Erythroblast (primary cell): ENCODE measurements at regions not wholly inside any gene's neighbourhood (a gene's known extent, or its start where the extent isn't known, plus 50 kb on each side); places are given as distances from the start of the nearest gene placed in this dataset.

Experiments used
- DNase-seq, 2 experiments: peaks; one replicate each; lab custom pipeline; 2025; lab: John Stamatoyannopoulos, UW
- GATA1 ChIP-seq: IDR thresholded peaks from 2 replicates; pipeline ENCODE4 v1.6.1; 2011; ENCODE audit warnings: low read depth, mild to moderate bottlenecking, control low read depth, low read length, moderate library complexity
- POLR2A ChIP-seq: IDR thresholded peaks from 2 replicates; pipeline ENCODE4 v1.6.1; 2011; ENCODE audit warnings: mild to moderate bottlenecking, low read length

DNA sequence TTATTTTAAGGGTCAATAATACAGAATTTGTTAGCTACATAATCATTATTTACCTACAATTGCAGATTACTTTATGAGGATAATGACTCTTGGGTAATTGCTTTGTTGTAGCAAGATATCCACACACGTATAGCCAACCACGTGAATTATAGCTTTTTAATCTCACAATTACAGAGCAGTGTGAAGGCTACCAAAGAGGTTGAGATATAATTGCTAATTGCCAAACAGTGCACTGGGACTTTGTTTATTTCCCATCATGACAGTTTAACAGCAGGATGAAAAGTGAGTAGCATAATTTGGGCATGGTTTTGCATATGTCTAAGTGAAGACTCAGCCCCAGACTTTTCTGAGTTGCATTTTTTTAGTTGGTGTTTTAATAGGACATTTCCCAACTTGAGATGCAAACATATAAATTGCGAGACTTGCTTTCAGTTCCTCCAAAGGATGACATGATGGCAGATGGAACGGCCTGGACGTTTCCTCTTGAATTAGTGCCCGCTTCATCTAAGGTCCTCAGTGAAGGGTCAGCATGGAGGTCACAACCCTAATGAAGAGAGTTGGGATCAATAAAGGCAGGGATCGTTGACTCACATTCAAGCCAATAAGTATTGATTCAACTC, 180.7 kb upstream of the GPR26 start:
- TF ChIP-seq GATA1 (no peak), POLR2A (no peak)
- DNase-seq: no peak

DNA sequence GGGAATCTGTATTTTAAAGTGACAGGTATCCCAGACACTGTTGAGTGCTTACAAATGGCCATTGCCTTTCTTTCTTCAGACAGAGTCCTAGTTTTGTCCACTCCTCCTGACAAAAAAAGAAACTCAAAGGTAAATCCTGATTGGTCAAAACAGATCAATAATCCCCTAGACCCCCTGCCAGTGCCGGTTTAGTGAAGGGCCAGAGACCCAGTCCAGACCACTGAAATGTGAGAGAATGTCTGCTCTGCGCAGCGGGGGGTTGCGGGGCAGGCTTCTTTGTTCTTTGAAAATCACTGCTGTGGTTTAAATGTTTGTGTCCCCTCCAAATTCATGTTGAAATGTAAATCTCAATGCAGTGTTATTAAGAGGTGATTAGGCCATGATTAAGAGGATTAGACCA, 177.7 kb upstream of the GPR26 start:
- DNase-seq: no peak
- TF ChIP-seq POLR2A (no peak), GATA1 (no peak)

DNA sequence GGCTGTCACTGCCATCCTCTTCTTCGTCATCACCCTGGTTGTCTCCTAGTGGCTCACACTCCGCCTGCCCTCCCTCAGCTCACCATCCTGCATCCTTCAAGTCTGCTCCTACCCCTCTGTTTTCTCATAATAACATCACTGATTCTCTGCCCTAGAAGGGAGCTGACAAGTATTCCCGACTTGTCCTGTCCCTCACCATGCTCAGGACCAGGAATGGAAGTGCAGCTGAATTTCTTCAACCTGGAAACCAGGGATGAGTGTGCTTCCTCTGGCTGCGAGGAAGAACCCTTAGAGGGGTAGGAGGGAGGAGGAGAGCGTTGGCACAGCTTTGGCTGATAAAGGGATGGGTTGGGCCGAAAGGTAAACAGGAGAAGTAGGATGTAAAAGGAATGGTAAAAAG, 174.8 kb upstream of the GPR26 start:
- no peak for TF ChIP-seq GATA1
- TF ChIP-seq POLR2A: no peak

DNA sequence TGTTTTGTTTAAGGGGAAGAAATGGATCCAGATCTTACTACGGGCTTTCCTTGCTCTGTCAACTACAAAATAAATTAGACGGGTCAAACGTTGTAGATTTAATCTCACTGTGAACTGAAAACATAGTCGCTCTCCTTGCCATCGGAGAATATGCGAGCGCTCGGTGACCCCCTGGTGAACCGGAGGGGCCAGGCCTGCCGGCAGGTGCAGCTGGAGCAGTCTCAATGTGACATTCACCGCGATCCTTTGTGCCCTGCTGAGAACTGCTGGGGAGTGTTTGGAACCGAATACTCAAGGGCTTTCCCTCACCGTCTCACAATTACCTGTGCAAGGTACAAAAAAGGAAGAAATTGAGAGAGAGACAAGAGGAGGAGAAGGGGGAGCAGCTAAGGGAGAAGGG, 174.1 kb upstream of the GPR26 start:
- no peak for DNase-seq
- no peak for TF ChIP-seq POLR2A
- no peak for TF ChIP-seq GATA1

More for the DNA sequence above, 174.8 kb upstream of the GPR26 start:
- no peak for DNase-seq

DNA sequence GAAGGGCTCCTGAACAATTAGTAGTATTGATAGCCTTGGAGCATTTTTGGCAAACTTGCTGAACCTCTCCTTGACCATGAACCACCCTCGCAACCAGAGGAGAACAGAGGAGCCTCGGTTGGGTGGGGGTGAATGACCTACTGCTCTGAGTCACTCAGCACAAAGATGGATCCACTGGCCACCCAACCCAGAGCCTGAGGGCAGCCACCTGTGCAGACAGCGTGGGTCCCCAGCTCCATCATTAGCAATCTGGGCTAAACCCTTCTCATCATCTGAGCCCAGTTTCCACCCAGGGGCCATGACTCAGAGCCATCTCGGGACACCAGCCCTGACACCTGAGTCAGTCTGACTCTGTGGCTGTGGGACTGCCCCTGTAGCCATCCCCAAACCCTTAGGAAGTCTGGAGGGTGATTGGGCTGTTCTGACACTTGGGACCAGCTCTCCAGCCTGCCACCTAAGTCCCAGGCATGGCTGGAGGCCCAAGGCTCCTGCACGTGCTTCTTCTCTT, 171.8 kb upstream of the GPR26 start:
- TF ChIP-seq GATA1 (no peak), POLR2A (no peak)
- DNase-seq: no peak

DNA sequence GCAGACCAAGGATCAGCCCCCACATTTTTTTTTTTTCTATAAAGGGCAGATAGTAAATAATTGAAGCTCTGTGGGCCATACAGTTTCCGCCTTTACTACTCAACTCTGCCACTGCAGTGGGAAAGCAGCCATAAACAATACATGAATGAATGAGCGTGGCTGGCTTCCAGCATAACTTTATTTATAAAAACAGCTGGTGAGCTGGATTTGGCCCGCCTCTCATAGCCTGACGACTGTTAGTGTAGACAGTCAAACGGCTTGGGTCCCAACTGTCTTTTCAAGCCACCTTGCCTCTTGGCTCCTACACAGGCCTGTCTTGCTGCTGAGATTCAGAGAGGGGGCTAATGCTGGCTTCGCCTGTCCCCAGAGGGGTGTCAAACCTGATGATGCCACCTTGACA, 169.8 kb upstream of the GPR26 start:
- no peak for TF ChIP-seq GATA1
- TF ChIP-seq POLR2A: no peak
- DNase-seq: no peak

DNA sequence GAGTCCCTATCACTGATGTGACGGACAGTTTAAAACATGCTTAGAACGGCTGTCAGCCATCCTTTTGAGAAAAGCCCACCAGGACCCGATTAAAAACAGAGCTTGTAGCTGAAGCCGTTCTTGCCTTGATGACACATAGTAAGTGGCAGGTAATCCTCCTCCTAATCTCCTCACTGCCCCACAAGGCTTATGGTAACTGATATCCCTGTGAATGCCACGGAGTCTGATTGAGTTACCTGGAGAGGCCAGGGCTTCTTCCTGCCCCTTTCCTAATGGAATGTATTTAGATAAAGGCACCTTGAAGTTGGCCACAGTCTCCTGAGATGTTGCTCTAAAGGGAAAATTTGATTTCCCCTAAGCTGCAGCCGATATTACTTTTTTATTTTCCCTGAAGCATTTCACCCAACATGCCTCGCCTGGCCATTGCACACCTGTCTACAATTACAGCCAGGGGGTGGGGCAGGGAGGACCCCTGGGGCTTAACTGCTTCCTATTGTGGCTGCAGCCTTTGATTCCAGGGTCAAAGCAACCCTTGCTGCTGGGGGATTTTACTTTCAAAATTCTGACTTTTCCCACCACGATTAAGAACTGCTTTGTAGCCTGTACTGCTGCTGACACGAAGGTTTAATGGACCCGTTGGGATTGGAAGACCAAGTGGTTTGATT, 169.0 kb upstream of the GPR26 start:
- DNase-seq: no peak
- TF ChIP-seq GATA1 (no peak), POLR2A (no peak)

DNA sequence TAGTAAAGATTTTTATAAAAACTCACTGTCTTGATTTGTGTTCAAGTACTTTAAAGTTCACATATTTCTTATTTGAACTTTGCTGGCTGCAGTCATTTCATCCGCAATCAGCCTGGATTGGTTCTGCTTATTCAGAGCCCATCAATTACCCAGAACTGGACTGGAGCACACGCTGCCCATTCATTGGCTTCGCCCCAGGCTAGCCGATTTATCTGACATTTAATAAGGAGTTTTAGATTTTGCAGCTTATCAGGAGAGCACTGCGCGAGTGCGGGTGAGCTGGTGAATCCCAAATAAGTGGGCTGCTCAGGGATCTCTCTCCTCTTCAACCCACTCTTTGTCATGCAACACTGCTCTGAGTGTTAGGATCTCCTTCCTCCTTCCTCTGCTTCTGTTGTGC, 166.0 kb upstream of the GPR26 start:
- no peak for DNase-seq
- TF ChIP-seq POLR2A (no peak), GATA1 (no peak)

DNA sequence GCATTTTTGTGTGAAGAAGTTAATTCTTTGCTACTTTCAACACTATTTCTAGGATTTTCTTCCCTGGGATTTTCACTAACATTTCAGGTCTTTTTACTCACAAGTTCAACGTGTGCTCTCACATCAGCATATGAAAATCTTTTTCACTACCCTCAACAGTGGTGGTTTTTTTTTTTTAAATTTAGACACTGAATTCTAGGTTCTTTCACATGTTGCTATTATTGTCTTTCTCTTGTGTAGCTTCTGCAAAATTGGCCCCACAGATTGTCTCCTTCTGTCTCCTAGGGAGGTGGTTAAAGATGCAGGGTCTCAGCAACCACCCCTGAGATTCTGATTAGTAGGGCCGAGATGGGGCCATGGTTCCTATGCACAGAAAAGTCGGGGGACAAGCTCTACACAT, 165.0 kb upstream of the GPR26 start:
- TF ChIP-seq GATA1 (no peak), POLR2A (no peak)
- DNase-seq: no peak

DNA sequence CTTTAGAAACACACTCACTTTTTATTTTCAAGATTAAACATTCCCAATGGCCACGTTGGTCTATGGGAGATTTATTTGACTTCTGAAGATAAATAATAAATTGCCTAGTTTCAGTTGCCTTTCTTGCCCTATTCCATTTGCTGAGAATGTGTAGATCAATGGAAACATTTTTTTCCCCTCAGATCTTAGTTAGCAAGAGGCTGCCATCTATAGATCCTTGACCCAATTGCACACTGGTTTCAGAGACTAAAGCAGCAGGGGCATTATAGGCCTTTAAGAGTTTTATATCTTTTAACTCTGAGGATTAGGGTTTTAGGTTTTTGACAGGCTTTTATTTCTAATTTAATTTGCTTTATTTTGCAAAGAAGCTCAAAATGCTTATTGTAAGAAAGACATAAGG, 163.2 kb upstream of the GPR26 start:
- no peak for DNase-seq
- TF ChIP-seq GATA1: no peak
- no peak for TF ChIP-seq POLR2A

DNA sequence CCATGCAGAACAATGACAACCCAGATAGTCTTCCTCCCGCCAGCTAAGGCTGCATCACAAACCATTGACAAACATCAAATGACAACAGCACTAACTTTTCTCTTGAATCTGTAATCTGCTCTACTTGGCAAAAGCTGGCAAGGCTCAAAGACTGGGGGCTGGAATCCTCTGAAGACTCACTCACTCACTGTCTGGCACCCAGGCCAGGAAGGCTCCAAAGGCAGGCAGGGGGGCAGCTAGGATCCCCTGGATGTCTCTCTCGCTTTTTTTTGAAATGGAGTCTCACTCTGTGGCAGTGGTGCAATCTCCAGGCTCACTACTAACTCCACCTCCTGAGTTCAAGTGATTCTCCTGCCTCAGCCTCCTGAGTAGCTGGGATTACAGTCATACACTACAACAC, 159.7 kb upstream of the GPR26 start:
- TF ChIP-seq POLR2A: no peak
- TF ChIP-seq GATA1: no peak
- no peak for DNase-seq

DNA sequence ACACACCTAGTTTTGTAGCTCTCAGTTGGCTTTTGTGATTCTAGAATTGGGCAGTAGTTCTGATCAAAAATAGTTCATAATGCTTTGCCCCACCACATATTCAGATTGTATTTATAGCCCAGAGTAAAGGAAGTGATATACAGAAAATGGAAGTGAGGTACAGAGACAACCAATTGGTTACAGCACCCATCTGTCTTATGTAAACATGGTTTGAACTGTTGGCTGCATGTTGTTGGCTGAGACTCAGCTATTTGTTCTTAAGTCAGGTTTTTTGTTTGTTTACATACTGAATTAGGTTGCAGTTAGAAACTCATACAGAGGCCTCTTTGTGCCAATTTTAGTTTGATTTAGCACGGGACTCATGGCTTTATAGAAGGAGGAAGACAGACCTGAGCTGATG, 158.9 kb upstream of the GPR26 start:
- TF ChIP-seq POLR2A (no peak), GATA1 (no peak)
- DNase-seq: no peak

DNA sequence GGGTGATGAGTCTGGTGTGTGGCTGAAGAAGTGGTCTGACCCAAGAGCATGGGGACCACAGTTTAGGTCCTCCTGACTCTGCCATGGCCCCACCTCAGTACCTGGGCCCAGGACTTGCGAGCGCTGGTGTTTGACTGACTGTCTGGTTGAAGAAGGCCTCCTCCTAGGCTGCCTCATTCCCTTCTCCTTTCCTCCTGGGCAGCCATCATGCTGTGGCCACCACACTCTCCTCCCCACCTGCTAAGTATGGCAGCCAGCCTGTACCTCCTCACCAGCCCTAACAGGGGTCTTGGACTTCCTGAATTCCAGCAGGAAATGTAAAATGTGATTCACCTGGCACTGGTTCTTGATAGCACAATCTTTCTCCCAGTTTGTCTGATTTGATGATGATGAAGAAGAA, 156.8 kb upstream of the GPR26 start:
- TF ChIP-seq GATA1: no peak
- no peak for TF ChIP-seq POLR2A
- DNase-seq: no peak

DNA sequence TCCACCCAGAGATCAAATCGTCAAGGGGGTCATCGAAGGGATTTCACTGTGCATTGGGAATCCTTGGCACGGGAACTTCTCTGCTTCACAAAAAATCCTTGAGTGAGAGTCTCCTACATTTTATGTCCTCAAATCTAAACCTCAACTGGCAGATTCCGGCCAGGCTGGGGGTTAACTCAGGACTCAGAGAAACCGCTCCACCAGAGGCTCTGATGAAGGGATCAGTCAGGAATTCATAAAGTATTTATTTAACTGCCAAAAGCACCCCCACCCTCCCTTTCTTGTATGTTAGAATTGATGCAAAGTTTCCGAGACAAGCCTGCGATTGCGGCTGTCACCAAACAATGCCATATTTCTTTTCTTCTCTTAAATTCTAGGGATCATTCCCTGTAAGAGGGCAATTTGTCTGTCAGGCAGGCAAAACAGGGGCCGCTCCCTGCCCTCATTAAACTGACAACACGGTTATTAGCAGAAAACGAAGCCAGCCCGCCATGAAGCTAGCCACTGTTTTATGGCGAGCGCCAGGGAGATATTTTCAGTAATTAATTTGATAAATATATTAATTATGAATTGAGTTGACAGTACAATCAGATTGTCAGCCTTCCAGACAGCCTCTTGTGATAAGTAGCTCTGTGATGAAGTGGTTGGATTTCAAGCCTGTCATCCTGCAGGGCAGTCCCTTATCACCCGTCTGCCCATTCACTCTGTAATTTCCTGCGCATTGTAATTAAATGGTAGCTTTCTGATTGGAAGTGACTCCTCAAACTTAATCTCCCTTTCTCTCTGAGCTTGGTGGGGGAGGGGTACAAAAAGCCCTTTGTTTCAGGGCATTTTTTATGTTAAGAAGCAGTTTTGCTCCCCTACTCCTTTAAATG, 153.0 kb upstream of the GPR26 start:
- no peak for TF ChIP-seq GATA1
- TF ChIP-seq POLR2A: no peak
- no peak for DNase-seq
